RCC 7860 (cell line): ENCODE measurements at regions not wholly inside any gene's neighbourhood (a gene's known extent, or its start where the extent isn't known, plus 50 kb on each side); places are given as distances from the start of the nearest gene placed in this dataset.

Source experiments
- DNase-seq: peaks from one replicate; pipeline ENCODE4 v3.0.0-alpha.2; 2015; ENCODE audit warnings: low spot score
- FAIRE-seq: peaks from 2 replicates; lab custom pipeline; 2012; peaks lifted over from hg19 to GRCh38; lab: Jason Lieb, UNC

DNA sequence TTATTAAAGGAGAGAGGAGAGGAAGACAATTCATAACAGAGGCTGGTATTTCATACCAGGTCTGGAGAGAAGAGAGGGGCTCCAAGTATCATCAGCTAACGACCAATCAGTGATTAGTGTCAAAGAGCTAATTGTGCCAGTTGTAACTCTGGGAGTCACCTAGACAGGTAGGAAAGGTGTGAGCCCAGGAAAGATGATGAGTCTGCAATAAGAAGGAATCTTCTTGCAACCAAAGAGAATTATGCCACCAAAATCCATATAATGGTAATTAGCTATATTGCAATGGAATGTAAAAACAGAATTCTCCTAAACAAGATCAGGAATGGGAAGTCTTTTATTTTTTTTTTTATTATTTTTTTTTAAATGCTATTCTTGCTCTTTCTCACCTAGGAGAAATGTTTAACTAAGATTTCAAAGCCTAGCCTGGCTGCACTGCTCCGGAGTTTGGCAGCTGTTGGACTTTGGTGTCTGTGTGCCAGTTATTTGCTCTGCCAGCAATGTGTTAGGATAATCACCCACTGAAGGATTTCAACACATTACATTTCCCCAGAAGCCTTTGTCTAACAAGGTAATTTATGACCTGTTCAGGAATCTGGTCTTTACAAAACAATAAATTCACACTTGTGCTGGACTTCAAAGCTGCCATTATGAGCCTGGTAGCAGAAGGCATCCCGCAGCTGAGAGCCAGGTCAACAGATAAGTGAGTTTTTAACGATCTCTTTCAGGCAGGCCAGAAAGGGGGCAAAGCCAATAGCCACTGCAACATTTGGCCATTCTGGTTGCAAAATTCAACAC, 89.4 kb downstream of the FOXB1 start:
- no peak for DNase-seq
- no peak for FAIRE-seq

DNA sequence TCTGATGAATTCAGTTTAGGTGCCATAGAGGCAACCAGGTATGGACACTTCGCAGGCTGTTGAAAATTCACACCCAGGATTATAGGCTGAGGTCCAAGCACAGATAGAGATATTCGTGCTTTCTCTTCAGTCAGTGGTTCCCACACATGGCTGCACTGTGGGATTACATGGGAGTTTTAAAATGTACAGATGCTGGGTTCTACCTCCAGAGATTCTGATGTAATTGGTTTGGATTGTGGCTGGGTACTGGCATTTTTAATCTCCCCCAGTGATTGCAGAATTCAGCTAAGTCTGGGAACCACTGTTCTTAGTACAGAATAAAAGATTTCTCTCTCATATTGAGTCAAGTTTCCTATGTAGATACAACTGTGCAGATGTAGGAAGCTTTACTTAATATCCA, 91.6 kb downstream of the FOXB1 start:
- FAIRE-seq (no peak), DNase-seq (no peak)

DNA sequence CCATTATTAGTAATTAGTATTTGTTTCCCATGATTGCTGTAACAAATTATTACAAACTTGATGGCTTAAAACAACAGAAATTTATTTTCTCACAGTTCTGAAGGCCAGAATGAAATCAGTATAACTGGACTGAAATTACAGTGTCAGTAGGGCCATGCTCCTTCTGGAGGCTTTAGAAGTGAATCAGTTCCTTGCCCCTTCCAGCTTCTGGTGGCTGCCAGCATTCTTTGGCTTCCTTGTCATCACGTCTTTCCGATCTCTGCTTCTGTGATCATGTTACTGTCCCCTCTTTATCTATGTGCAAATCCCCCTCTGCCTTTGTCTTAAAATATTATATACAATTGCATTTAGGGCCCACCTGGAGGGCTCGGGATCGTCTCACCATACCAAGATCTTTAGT, 92.0 kb downstream of the FOXB1 start:
- DNase-seq = no peak
- no peak for FAIRE-seq

DNA sequence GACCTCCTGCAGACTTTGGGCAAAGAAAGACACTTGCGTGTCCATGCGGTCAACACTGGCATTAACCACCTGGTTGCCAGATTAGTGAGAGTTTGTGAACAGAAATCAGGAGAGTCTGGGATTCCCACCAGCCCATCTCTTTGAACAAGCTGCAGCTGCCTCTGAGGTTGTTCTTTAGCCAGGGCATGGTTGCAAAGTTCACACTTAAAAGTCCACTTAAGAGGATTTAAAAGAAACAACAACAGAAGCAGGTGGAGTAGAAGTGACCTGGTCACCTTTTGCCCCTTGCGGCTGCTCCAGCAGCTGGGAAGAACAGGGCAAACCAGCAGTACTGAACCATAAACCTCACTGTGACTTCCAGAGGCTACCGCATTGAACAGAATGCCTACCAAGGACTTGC, 97.3 kb downstream of the FOXB1 start:
- no peak for DNase-seq
- FAIRE-seq = no peak

DNA sequence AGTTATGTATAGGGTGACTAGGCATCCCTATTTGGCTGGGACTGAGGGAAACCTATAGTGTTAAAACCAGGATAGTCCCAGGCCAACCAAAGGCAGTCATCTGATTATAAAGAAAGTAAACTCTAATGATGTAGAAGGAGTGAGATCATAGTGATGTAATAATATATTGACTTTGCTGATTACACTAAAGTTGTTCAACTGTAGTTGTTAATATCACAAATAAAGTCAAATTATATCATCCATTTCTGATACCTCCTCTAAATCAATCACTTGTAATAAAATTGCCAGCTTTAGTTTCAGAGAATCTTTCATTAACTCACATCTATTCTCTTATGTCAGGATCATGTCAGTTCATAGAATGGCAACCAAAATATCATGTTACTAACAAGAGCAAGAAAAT, 98.6 kb downstream of the FOXB1 start:
- DNase-seq = no peak
- FAIRE-seq = no peak

DNA sequence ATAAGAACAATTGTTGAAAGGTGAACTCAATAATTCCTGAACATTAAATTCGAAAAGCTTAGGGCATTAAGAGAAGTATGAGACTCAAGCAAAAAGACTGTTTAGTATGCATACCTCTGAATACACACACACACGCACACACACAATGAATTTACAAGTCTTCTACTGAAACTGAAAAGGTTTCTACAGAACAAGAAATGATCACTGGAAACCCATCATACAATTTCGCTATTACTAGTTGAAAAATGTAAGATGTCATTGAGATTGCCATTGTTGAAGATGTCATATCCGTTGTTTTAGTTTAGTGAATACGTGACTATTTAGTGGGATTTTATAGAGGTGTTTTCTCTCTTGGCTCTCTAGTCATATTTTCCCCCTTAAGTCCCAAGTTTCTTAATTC, 106.8 kb downstream of the FOXB1 start:
- FAIRE-seq = no peak
- DNase-seq = no peak

DNA sequence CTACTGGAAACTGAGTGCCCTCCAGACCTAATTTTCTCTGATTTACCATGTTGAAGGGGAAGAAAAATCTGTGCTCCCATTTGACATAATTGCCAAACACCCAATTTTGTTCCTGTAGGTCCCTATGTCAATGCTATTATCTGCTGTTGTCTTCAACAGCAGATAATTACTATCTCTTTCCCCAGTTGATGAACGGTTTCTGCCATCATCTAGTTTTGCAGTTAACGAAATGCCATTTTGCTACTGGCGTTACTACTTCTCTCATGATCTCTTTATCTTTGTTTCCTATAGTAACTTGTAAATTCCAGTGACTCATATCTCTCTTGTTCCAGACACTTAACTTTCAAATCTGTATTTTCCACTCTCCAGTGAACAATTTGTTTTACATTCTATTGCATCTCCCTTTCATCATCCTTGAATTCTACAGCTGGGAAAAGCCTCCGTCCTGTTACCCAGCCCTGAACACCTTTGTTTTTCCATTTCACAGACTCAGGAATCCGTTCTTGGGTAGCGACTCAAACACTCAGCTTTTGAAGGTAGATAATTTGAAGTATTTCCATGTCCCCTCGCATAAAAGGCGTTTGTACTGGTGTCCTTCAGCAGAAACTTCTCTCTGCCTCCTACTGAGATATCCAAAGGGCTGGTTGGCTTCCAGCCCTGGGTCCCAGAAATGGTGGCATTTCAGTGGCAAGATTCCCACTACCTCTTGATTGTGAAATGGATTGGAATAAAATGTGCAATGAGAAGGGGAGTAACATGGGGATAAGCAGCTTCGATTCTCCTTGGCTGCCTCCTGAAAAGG, 111.7 kb downstream of the FOXB1 start:
- DNase-seq (no peak), FAIRE-seq (no peak)

DNA sequence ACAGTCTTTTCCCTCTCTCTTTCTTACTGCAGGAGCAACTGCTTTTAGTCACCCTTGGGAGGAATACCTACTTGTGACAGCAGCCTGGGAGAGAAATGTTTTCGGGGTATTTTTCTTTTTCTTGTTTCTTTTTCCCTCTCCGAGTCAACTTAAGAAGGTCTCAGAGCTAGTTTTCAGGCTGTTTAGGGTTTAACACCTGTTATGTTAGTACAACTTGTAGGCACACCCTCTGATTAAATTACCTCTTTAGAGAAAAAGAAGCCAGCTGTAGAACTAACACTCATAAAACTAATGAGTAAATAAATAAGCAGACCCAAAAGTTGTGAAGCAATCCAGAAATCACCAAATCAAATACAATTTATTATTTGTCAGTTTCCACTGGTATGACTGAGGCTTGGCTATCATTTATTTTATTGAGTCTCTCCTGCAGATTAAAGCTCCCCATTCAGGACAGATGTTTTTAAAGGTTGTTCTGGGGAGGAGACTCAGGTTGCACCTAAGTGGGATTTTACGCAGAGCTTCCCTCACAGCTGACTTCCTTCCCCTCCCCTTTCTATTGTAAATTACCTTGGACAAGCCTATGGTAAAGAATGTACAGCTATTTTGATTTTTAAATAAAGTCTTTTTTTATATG, 112.5 kb downstream of the FOXB1 start:
- no peak for FAIRE-seq
- no peak for DNase-seq

DNA sequence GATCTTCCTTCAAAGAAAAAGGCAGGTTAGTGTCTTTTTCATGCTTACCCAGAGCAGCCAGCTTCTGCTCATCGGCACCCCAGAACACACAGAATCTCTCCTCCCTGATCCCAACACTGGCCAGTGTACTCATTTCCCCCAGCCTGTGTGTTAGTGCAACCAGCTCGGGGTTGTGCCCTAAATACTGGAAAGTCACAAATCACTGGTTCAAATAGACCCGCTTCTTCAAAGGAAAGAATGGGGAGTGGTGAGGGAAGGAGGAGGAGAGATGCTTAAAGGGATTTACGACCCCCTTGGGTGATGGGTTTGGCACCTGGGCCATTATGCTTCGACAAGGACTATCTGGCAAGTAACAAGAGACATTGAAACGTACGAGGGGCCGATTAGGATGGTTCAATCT, 114.0 kb downstream of the FOXB1 start:
- FAIRE-seq (no peak), DNase-seq (no peak)

DNA sequence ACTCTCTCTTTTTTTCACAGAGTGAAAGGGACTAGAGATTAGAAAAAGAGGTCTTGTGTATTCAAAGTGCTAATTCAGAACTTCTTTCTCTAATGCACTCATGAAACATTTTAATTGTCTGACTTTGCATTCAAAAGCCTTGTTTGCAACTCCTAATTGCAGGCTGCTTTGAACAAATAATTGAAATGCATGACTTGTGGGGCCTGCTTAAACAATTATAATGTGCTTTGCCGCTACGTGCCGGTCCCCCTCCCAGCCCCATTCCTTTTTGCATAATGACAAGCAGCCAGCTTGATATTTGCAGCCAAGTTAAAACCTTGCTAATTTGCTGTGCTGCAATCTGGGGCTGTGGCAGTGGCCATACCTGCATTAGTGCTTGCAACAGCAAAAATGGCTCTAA, 114.5 kb downstream of the FOXB1 start:
- no peak for DNase-seq
- FAIRE-seq = no peak

DNA sequence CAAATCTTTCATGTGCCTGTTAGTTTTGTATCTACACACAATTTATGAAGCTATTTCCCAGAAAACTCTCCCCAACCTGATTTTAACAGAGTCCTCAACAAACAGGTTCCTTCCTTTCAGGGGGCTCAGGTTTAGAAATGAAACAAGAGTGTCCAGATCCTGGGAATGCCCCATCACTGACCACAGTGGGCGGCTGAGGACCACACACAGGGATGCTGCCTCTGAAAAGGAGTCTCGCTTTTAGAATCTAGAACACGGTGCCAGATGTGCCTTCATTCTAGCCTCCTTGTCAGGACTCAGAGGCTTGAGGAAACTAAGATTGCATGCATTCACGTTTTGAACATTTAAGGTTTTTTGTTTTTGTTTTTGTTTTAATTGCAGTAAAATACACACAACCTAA, 115.0 kb downstream of the FOXB1 start:
- FAIRE-seq (no peak), DNase-seq (no peak)

DNA sequence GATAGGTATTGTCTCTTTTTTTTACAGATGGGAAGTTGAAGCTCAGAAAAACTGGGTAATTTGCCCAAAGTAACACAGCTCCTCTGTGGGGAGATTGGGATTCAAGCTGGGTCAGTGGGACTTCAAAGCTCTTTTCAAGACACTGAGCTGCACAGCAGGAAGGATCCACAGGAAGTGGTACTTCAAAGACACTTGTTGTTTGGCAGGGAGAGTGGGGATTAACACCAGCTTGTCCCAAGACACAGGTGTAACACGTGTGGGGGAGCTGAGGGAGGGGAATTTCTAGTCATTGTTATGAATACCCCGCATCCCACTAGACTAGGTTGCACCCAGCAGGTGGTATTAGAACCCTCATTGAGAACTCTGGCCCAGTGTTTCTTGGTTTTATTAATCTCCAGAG, 116.0 kb downstream of the FOXB1 start:
- DNase-seq (no peak), FAIRE-seq (no peak)

DNA sequence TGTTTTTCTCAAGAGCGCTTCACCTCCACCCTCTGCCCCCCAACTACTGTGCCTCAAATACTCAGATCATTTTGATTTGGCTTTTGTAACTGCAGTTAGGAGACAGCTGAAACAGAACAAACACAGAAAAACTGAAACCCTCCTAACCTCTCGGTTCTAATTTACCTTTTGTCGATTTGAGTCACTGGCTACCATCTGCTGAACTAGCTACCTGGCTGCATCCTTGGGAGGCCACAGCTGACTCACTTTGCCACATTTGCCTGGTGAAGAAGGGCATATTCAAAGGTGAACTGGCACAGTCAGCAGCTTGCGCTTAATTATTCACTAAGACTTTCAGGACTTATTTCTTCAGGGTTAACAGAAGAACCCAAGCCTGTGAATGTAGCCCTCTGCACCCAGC, 117.7 kb downstream of the FOXB1 start:
- no peak for DNase-seq
- FAIRE-seq = no peak

DNA sequence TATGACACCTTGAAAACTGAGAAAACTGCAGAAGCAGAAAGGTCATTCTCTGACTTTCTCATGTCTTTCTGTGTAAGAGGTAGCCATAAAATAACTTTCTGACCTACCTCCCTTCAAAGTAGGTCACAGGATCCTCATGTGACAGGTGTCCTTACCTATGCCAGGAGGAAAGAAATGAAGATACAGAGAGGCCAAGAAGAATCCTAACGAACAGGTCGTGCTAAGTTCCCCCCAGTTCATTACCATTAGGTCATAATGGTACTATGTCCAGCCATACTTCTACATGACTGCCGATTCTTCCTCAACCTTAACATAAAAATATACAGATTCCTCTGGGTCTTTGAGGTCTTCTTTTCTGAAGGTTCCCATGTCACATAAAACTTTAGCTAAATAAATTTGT, 118.6 kb downstream of the FOXB1 start:
- FAIRE-seq (no peak), DNase-seq (no peak)

DNA sequence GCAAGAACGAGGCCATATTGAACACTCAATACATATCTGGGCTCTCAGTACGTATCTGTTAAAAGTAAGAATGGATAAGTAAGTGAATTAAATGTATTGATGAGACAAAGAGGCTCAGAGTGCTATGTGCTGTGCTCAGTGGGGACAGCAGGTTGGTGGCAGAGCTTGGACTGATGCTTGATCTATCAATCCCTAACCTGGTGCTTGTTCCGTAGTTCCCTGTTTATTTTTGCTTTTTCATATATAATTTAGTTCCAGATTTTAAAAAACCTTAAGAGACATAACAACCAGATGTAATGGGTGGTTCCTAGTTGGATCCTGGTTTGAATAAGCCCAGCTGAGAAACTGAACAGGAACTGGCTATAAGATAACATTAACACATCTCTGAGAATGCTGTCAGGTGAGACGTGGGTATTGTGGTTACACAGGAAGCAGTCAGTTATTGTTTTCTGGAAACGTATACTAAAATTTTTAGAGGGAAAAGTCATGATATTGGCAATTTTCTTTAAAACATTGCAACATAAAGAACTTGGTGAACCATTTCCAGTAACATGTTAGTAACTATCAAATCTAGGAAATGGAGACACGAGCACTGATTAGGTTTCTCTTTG, 120.5 kb downstream of the FOXB1 start:
- DNase-seq (no peak), FAIRE-seq (no peak)

DNA sequence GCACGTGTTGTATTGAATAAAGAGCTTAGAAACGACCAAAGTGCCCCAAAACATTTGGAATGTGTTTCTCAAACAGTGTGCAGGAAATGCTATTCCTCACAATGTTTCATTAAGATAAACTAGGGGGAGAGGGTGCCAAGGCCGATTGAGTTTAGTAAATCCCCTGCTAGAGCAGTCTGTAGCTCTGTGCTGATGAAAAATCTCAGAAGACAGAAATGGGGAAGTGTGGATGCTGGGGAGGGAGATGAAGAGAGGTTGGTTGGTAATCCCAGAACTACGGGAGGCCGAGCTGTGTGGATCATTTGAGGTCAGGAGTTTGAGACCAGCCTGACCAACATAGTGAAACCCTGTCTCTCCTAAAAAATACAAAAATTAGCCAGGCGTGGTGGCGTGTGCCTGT, 121.2 kb downstream of the FOXB1 start:
- DNase-seq (no peak), FAIRE-seq (no peak)

DNA sequence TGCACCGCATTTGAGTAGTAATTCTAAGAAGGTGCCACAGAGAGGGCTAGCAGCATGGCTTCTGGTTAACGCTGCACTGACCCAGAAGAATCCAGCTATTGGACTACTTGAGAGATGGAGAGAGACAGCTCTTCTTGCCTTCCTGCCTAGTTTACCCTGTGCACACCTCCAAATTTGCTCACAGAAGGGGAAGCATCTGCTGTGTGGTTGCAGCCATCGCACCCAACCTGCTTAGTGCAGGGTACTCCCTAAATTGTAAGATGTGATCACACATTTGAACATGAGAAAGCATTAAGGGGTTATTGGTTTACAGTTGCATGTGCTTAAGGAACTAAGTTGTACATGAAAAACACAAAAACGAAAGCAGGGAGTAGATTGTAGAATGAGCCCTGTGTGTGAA, 122.1 kb downstream of the FOXB1 start:
- FAIRE-seq = no peak
- no peak for DNase-seq

DNA sequence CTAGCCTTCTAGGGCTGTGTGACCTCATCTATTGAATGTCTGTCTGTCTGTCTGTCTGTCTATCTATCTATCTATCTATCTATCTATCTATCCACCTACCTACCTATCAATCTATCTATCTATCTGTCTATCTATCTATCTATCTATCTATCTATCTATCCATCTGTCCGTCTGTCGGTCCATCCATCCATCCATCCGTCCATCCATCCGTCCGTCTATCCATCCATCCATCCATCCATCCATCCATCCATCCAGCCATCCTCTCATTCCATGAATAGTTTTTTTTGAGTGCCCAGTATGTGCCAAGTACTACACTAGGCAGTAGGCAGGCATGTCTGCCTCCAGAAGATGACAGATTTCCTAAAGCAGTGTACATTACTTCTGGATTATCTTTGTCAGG, 122.5 kb downstream of the FOXB1 start:
- no peak for FAIRE-seq
- DNase-seq = no peak

DNA sequence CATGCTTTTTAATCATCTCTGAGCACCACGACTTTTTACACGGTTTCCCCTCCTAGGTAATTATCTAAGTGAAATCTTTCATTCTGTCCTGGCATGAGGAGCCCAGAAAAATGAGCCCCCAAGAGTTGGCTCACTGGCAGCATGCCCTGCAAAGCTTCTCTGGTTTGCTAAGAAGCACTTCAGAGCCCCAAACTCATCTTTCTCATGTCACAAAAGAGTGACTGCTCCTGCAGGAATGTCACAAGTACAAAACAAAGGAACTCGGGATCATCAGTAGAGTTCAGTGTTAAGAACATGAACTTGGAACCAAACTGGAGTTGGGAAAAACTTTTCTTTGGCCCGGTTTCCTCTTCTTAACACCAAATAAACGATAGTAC, 123.9 kb downstream of the FOXB1 start:
- no peak for DNase-seq

DNA sequence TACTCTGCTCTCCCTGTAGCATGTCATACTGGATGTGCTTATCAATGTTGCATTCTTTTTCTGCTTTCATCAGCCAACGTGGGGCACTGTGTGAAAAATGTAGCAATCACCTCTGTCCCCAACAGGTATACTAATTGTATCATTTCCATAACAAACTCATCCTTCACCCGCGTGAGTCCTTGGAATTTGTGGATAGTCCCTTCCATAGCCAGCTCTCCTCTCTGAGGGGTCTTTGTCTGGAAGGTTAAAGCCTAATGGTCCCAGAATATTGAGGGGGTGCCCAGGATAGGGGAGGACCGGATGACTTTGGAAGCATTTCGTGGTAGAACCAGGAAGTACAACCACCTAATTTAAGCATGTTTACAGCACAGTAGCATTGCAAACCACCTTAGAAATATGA, 124.6 kb downstream of the FOXB1 start:
- DNase-seq = no peak
- no peak for FAIRE-seq

More for the DNA sequence above, 123.9 kb downstream of the FOXB1 start:
- FAIRE-seq = no peak

DNA sequence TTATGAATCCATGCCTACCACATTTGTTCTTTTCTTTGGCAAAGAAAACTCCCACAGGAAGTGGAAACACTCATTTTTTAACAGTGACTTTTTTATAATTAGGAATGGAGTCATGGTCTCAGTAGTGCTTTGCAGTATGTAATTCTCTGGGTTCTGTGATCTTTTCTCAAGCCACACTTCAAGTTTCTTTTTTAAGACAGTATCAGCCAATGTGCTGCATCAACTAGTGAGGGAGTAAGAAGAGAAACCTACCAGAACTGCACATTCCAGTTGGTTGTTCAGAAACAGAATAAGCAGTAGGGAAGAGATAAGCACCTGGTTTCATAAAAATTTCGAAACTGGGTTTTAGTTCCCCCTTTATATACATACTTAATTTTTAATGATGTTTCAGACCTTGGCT, 126.3 kb downstream of the FOXB1 start:
- DNase-seq = no peak
- no peak for FAIRE-seq

DNA sequence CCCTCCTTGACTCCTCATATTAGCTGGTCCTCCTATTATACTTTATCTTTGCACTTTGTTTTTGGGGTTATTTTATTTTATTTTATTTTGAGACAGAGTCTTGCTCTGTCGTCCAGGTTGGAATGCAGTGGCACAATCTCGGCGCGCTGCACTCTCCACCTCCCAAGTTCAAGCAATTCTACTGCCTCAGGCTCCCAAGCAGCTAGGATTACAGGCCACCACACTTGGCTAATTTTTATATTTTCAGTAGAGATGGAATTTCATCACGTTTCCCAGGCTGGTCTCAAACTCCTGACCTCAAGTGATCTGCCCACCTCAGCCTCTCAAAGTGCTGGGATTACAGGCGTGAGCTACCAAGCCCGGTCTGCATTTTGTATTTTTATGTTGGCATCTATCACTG, 126.7 kb downstream of the FOXB1 start:
- no peak for DNase-seq
- FAIRE-seq = no peak
